Activated CD4-positive, alpha-beta T cell treated with anti-CD3 and anti-CD28 coated beads for 36 hours (primary cell): ENCODE measurements at regions not wholly inside any gene's neighbourhood (a gene's known extent, or its start where the extent isn't known, plus 50 kb on each side); places are given as distances from the start of the nearest gene placed in this dataset.
"Not testable (repeated sequence)": the region's sequence is repeated elsewhere in the genome, so short reads cannot be mapped to it uniquely, and the experiment has no call there.

Experiments used
- ATAC-seq: fragments of 200-7000 bp; cut with Tn5 transposase; one replicate; pipeline ENCODE4 v1.10.0; 2021; ENCODE audit warnings: mild to moderate bottlenecking, moderate library complexity
- CTCF ChIA-PET: fragments of 350-600 bp; sonication (Branson Sonifier 250); formaldehyde crosslinking; loops from one replicate; lab custom pipeline; 2021; ENCODE audit warnings: antibody characterized with exemption; lab: Charles Lee
- POLR2A ChIA-PET: fragments of 350-600 bp; sonication (Branson Sonifier 250); formaldehyde crosslinking; loops from one replicate; lab custom pipeline; 2021; ENCODE audit warnings: antibody characterized with exemption, inconsistent platforms; lab: Charles Lee
- DNase-seq: peaks from one replicate; pipeline ENCODE4 v3.0.0-alpha.2; 2020
- H3K27ac Mint-ChIP-seq: one replicate; pipeline ENCODE4 v1.8.0; 2021; ENCODE audit warnings: mixed read lengths
- H3K27me3 Mint-ChIP-seq: one replicate; pipeline ENCODE4 v1.8.0; 2021; ENCODE audit warnings: mixed read lengths
- H3K36me3 Mint-ChIP-seq: one replicate; pipeline ENCODE4 v1.8.0; 2021; ENCODE audit warnings: low read depth, mixed read lengths
- H3K4me1 Mint-ChIP-seq: one replicate; pipeline ENCODE4 v1.8.0; 2021; ENCODE audit warnings: mixed read lengths
- H3K4me3 Mint-ChIP-seq: one replicate; pipeline ENCODE4 v1.8.0; 2021; ENCODE audit warnings: mild to moderate bottlenecking, moderate library complexity, mixed read lengths
- H3K9me3 Mint-ChIP-seq: one replicate; pipeline ENCODE4 v1.8.0; 2021; ENCODE audit warnings: low read depth, mixed read lengths
- intact Hi-C, 2 experiments: fragments of 100-400 bp; cut with DNase I in 1 of 2; cut with micrococcal nuclease in 1 of 2; formaldehyde crosslinking; loops; one replicate each; pipeline versions ENCODE4 v1.14.2 to v1.15.1; 2022 to 2024; cut with DNase I, micrococcal nuclease

GRCh38 chr13:83773961-83774360 lies 108.3 kb downstream of the SLITRK1 start:
- H3K36me3 Mint-ChIP-seq = no peaks in the 10 kb centered on the region
- no peak overlapping the region for H3K4me3 Mint-ChIP-seq
- ATAC-seq (no peak), DNase-seq (no peak)
- H3K9me3 Mint-ChIP-seq = peaks cover 2% of the 10 kb centered on the region
- ChIA-PET POLR2A (interaction anchor here (0.6 kb wide), 1 partner anchor 1072 kb away, joined by 3 read pairs; no protein-coding TSS in a partner anchor), CTCF (no interaction called here)
- no peaks in the 10 kb centered on the region for H3K27me3 Mint-ChIP-seq
- intact Hi-C loops = no loop called here
- H3K27ac Mint-ChIP-seq = no peak overlapping the region
- no peaks in the 10 kb centered on the region for H3K4me1 Mint-ChIP-seq

DNA sequence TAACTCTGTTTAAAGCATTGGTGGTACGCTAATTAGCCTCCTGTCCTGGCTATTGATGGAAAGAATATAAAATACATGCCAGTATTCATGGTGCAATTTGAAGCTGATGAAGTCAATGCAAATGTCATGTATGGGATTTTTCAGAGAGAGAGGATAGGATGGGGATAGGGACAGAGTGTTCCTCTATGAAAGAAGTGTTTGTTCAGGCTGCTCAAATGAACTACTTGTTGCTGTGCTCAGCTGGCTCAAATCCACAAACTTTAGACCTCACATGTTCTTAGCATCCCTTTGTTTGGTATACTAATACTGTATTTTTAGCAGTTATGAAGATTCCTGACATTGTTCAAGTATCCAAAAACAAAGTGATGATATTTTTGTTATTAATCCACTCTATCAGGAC lies 116.5 kb downstream of the SLITRK1 start:
- no peaks in the 10 kb centered on the region for H3K9me3 Mint-ChIP-seq
- ChIA-PET POLR2A (no interaction called here), CTCF (interaction anchor here (0.6 kb wide), 1 partner anchor 823 kb away, joined by 3 read pairs; no protein-coding TSS in a partner anchor)
- H3K4me3 Mint-ChIP-seq = no peak overlapping the region
- no peaks in the 10 kb centered on the region for H3K27me3 Mint-ChIP-seq
- intact Hi-C loops = no loop called here
- H3K4me1 Mint-ChIP-seq = no peaks in the 10 kb centered on the region
- no peak for ATAC-seq
- no peak for DNase-seq
- no peaks in the 10 kb centered on the region for H3K36me3 Mint-ChIP-seq
- H3K27ac Mint-ChIP-seq = no peak overlapping the region

- CTCF ChIA-PET = no interaction called here
- no peak overlapping the region for H3K4me3 Mint-ChIP-seq
- no peak for ATAC-seq
- POLR2A ChIA-PET = no interaction called here
- H3K27ac Mint-ChIP-seq = no peak overlapping the region
- no peaks in the 10 kb centered on the region for H3K36me3 Mint-ChIP-seq
- intact Hi-C loops = no loop called here
- H3K27me3 Mint-ChIP-seq = no peaks in the 10 kb centered on the region
- no peak for DNase-seq
- no peaks in the 10 kb centered on the region for H3K4me1 Mint-ChIP-seq
- H3K9me3 Mint-ChIP-seq = peaks cover 5% of the 10 kb centered on the region
Observed at GRCh38 chr13:83761631-83762030, 120.6 kb downstream of the SLITRK1 start.

DNA sequence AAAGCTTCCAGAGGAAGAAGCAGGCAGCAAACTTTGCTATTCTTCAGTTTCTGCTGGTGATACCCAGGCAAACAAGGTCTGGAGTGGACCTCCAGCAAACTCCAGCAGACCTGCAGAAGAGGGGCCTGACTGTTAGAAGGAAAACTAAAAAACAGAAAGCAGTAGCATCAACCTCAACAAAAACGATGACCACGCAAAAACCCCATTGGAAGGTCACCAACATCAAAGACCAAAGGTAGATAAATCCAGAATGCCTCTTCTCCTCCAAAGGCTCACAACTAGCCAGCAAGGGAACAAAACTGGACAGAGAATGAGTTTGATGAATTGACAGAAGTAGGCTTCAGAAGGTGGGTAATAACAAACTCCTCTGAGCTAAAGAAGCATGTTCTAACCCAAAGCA lies 127.1 kb downstream of the SLITRK1 start:
- H3K36me3 Mint-ChIP-seq, intact Hi-C loops, H3K27ac Mint-ChIP-seq, H3K4me1 Mint-ChIP-seq, DNase-seq, ATAC-seq, POLR2A ChIA-PET, H3K4me3 Mint-ChIP-seq, H3K27me3 Mint-ChIP-seq: not testable (repeated sequence)
- peaks cover 15% of the 10 kb centered on the region for H3K9me3 Mint-ChIP-seq
- CTCF ChIA-PET = interaction anchor here (0.7 kb wide), 1 partner anchor 193 kb away, joined by 3 read pairs; no protein-coding TSS in a partner anchor

DNA sequence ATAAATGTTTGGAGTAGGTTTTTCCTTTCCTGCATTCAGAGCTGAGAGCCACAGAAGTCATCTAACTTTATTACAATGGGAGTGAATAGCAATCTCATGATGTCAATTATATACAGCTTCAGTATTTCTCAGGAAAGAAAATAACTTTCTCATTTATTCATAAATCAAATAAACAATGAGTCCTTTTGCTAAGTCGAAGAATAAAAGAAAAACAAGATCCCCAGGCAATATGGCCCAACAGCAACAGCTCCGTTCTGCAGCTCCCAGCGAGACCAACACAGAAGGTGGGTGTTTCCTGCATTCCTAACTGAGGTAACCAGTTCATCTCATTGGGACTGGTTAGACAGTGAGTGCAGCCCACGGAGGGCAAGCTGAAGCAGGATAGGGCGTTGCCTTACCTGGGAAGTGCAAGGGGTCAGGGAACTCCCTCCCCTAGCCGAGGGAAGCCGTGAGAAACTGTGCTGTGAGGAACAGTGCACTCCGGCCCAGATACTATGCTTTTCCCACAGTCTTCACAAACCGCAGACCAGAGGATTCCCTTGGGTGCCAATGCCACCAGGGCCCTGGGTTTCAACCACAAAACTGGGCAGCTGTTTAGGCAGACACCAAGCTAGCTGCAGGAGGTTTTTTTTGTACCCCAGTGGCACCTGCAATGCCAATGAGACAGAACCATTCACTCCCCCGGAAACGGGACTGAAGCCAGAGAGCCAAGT lies 128.2 kb downstream of the SLITRK1 start:
- POLR2A ChIA-PET = no interaction called here
- Mint-ChIP-seq H3K36me3 (no peaks in the 10 kb centered on the region), H3K4me1 (no peaks in the 10 kb centered on the region), H3K27me3 (no peaks in the 10 kb centered on the region), H3K4me3 (no peak overlapping the region), H3K9me3 (peaks cover 13% of the 10 kb centered on the region), H3K27ac (no peak overlapping the region)
- DNase-seq = no peak
- intact Hi-C loops = no loop called here
- ATAC-seq = no peak
- CTCF ChIA-PET = no interaction called here

DNA sequence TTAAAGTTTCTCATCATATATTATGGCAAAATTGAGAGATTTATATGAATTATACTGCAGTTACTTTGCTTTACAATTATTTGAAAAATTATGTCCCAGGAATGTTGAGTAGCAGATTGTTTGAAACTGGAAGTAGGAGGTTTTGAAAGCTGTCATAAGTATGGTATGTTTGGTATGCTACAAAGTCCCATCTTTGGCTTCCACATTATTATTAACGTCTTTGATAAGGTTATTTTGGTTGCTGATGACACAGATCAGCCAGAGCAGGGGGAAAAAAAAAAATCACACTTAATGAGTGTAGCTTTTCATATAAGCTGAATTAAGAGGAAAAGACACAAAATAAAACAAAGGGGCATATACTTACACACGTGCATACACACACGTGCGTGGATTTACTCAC lies 130.1 kb downstream of the SLITRK1 start:
- ATAC-seq = no peak
- CTCF ChIA-PET = no interaction called here
- no peaks in the 10 kb centered on the region for H3K4me1 Mint-ChIP-seq
- peaks cover 10% of the 10 kb centered on the region for H3K9me3 Mint-ChIP-seq
- no peak overlapping the region for H3K27ac Mint-ChIP-seq
- POLR2A ChIA-PET = no interaction called here
- no peak for DNase-seq
- no peaks in the 10 kb centered on the region for H3K27me3 Mint-ChIP-seq
- intact Hi-C loops = no loop called here
- no peaks in the 10 kb centered on the region for H3K36me3 Mint-ChIP-seq
- no peak overlapping the region for H3K4me3 Mint-ChIP-seq

DNA sequence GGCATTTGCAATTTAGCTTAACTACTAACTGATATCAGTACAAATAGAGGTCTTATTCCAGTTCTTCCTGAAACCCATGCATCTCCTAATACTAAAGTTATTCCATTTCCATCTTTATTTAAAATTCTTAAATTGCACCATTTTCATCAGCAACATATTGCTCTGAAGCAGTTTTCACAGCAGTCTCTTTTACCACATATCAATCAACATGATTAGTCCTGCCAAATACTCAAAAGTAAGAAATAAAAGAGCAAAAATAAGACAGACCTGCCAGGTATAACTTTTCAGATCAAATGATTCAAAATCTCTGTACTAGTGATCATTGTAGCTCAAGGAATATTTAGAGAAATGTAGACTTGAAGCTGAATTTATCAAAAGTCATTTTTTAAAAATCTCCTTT lies 141.7 kb downstream of the SLITRK1 start:
- Mint-ChIP-seq H3K4me3 (no peak overlapping the region), H3K27ac (no peak overlapping the region), H3K9me3 (no peaks in the 10 kb centered on the region), H3K36me3 (no peaks in the 10 kb centered on the region), H3K27me3 (no peaks in the 10 kb centered on the region), H3K4me1 (no peaks in the 10 kb centered on the region)
- POLR2A ChIA-PET = no interaction called here
- DNase-seq = no peak
- ATAC-seq = no peak
- CTCF ChIA-PET = interaction anchor here (0.7 kb wide), 1 partner anchor 38 kb away, joined by 4 read pairs; no protein-coding TSS in a partner anchor
- intact Hi-C loops = no loop called here

DNA sequence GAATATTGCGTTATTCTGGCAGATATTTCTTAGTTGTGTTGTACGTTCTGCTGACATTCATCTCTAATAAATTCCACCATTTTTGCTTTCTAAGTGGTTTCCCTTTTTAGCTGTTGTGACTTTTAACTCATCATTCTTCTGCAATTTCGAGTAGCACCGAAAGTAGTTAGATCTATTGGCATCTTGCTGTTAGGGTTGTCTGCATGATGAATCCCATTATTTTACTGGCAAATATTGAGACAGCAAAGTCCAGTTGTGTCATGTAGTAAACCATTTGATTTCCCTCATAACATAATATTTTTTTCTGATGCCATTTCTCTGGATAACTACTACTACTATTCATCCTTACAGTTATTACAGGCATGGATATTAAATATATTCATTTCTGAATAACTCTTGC lies 143.9 kb downstream of the SLITRK1 start:
- Mint-ChIP-seq H3K36me3 (no peaks in the 10 kb centered on the region), H3K4me3 (no peak overlapping the region), H3K4me1 (no peaks in the 10 kb centered on the region), H3K27ac (no peak overlapping the region), H3K27me3 (no peaks in the 10 kb centered on the region), H3K9me3 (no peaks in the 10 kb centered on the region)
- no peak for ATAC-seq
- POLR2A ChIA-PET = no interaction called here
- intact Hi-C loops = no loop called here
- no peak for DNase-seq
- CTCF ChIA-PET = no interaction called here

- no peaks in the 10 kb centered on the region for H3K9me3 Mint-ChIP-seq
- no peaks in the 10 kb centered on the region for H3K27me3 Mint-ChIP-seq
- ChIA-PET POLR2A (no interaction called here), CTCF (no interaction called here)
- no peak overlapping the region for H3K27ac Mint-ChIP-seq
- intact Hi-C loops = no loop called here
- no peaks in the 10 kb centered on the region for H3K36me3 Mint-ChIP-seq
- ATAC-seq (no peak), DNase-seq (no peak)
- H3K4me3 Mint-ChIP-seq = no peak overlapping the region
- no peaks in the 10 kb centered on the region for H3K4me1 Mint-ChIP-seq
Observed at GRCh38 chr13:83733293-83733692, 149.0 kb downstream of the SLITRK1 start.

- ATAC-seq (no peak), DNase-seq (no peak)
- intact Hi-C loops = no loop called here
- no peak overlapping the region for H3K27ac Mint-ChIP-seq
- H3K4me3 Mint-ChIP-seq = no peak overlapping the region
- H3K36me3 Mint-ChIP-seq = no peaks in the 10 kb centered on the region
- H3K4me1 Mint-ChIP-seq = no peaks in the 10 kb centered on the region
- POLR2A ChIA-PET = no interaction called here
- CTCF ChIA-PET = no interaction called here
- H3K27me3 Mint-ChIP-seq = no peaks in the 10 kb centered on the region
- no peaks in the 10 kb centered on the region for H3K9me3 Mint-ChIP-seq
Observed at GRCh38 chr13:83732755-83733154, 149.5 kb downstream of the SLITRK1 start.

DNA sequence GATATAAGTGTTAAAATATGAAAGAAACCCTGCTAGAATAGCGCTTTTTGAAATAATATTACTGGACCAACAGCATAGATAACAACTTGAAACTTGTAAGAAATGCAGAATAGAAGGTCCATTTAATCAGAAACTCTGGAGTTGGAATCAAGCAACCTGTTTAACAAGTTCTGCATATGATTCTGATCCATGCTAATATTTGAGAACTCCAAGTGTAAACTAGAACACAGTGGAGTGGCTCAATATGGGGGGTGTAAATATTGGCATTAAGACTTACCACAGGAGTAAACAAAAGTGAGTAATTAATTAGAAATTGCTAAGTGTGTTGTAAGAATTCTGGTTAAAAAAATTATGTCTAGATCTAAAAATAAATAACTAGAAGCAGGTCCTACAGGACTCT lies 151.2 kb downstream of the SLITRK1 start:
- ATAC-seq (no peak), DNase-seq (no peak)
- Mint-ChIP-seq H3K9me3 (no peaks in the 10 kb centered on the region), H3K27me3 (no peaks in the 10 kb centered on the region), H3K4me3 (no peak overlapping the region), H3K27ac (no peak overlapping the region), H3K4me1 (no peaks in the 10 kb centered on the region), H3K36me3 (no peaks in the 10 kb centered on the region)
- ChIA-PET CTCF (no interaction called here), POLR2A (no interaction called here)
- intact Hi-C loops = no loop called here

GRCh38 chr13:83730674-83731073 lies 151.6 kb downstream of the SLITRK1 start:
- no peaks in the 10 kb centered on the region for H3K27me3 Mint-ChIP-seq
- ChIA-PET CTCF (no interaction called here), POLR2A (no interaction called here)
- no peaks in the 10 kb centered on the region for H3K4me1 Mint-ChIP-seq
- no peak overlapping the region for H3K4me3 Mint-ChIP-seq
- no peaks in the 10 kb centered on the region for H3K36me3 Mint-ChIP-seq
- ATAC-seq (no peak), DNase-seq (no peak)
- intact Hi-C loops = no loop called here
- H3K27ac Mint-ChIP-seq = no peak overlapping the region
- no peaks in the 10 kb centered on the region for H3K9me3 Mint-ChIP-seq
